ENCODE measurements at regions not wholly inside any gene's neighbourhood (a gene's known extent, or its start where the extent isn't known, plus 50 kb on each side); places are given as distances from the start of the nearest gene placed in this dataset.

DNA sequence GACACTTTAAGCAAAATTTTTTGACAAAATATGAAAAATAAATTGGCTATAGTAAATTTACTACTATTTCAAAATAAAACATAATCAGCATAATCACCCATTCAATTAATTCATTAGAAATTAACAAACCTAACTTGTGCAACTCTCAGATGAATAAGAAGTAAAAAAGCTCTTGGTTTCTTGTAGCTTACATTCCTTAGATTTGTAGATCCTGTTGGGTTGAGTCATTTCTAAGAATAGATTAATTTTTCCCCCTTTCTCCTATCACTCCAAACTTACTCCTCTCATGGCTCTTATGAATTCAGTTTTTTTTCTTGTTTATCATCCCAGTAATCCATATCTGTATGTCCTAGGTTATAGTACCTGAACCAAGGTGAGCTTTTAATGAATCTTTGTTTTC lies 230.9 kb upstream of the LRIG3 start:
- Histone ChIP-seq H3K36me3 (ENCODE audit: control insufficient read depth in 2 of 2, insufficient read depth in 1 of 2, low read length in 2 of 2) (no peaks in the 10 kb centered on the region), H3K4me3 (ENCODE audit: low read depth, low read length) (no peak overlapping the region), H3K4me1 (ENCODE audit: control insufficient read depth, insufficient read depth, low read length) (no peaks in the 10 kb centered on the region), H3K9me3 (ENCODE audit: control insufficient read depth, insufficient read depth, low read depth, low read length) (no peaks in the 10 kb centered on the region), H3K27ac (ENCODE audit: extremely low read depth, low read depth, low read length) (no peak overlapping the region)
- CTCF ChIA-PET: interaction anchor here (0.6 to 5.2 kb wide), 15 partner anchors 9 to 1325 kb away, joined by 3 to 68 read pairs (median 4); no protein-coding TSS in a partner anchor
- POLR2A ChIA-PET: no interaction called here
- no peak for TF ChIP-seq ZSCAN4 (tag by site-specific recombination; IDR thresholded peaks at IDR 0.05)
- no peak for TF ChIP-seq ZIC2 (tag by site-specific recombination; IDR thresholded peaks at IDR 0.05)
- no peak for TF ChIP-seq ZNF174 (tag by site-specific recombination; IDR thresholded peaks at IDR 0.05)
- no peak for TF ChIP-seq ZNF324 (tag by site-specific recombination; IDR thresholded peaks at IDR 0.05)
- no peak for TF ChIP-seq BCL11B (tag by site-specific recombination; IDR thresholded peaks at IDR 0.05; ENCODE audit: low read depth)
- TF ChIP-seq FEZF1 (tag by site-specific recombination; IDR thresholded peaks at IDR 0.05): no peak
- no peak for TF ChIP-seq ZNF501 (tag by site-specific recombination; IDR thresholded peaks at IDR 0.05)
- TF ChIP-seq ZNF785 (tag by site-specific recombination; IDR thresholded peaks at IDR 0.05): no peak

DNA sequence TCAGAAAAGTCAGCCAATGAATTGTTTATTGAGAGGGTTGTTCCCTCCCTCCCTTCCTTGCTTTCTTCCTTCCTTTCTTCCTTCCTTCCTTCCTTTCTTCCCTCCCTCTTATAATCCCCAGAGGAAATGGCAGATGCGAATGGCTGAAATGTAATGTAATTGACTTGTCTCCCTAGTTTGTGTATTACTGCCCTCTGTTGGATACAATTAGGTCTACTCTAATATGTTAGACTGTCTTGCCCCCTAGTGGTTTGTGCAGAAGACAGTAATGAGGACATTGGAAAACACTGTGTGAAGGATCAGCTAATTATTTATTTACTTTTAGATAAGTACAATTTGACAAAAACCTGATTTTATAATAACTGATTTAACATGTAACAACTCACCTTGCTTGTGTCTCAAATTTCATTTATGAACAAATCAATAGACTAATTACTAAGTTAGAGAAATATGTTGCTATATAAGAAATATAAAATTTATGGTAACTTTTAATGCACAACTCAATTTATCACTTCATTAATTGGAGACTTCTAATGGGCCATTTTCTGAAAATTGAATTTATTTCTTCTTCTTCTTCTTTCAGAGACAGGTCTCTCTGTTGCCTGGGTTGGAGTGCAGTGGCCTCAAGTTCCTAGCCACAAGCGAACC lies 229.8 kb upstream of the LRIG3 start:
- no peak overlapping the region for H3K4me3 ChIP-seq (ENCODE audit: low read depth, low read length)
- no peaks in the 10 kb centered on the region for H3K4me1 ChIP-seq (ENCODE audit: control insufficient read depth, insufficient read depth, low read length)
- ChIA-PET POLR2A (no interaction called here), CTCF (interaction anchor here (0.5 to 5.2 kb wide), 48 partner anchors 8 to 1255 kb away, joined by 3 to 68 read pairs (median 4); no protein-coding TSS in a partner anchor)
- H3K36me3 ChIP-seq (ENCODE audit: control insufficient read depth in 2 of 2, insufficient read depth in 1 of 2, low read length in 2 of 2): no peaks in the 10 kb centered on the region
- no peaks in the 10 kb centered on the region for H3K9me3 ChIP-seq (ENCODE audit: control insufficient read depth, insufficient read depth, low read depth, low read length)
- no peak overlapping the region for H3K27ac ChIP-seq (ENCODE audit: extremely low read depth, low read depth, low read length)
- no peak for TF ChIP-seq ZBTB8A (tag by site-specific recombination; IDR thresholded peaks at IDR 0.05)
- TF ChIP-seq ZNF558 (tag by site-specific recombination; IDR thresholded peaks at IDR 0.05): 0 out of 2 replicates have a peak, but pooled peaks have one; percentile 57
- peak; percentile 92 for TF ChIP-seq ZNF660 (tag by site-specific recombination; IDR thresholded peaks at IDR 0.05)
- no peak for TF ChIP-seq ZNF266 (tag by site-specific recombination; IDR thresholded peaks at IDR 0.05; ENCODE audit: low read depth)
- no peak for TF ChIP-seq ZNF133 (tag by site-specific recombination; IDR thresholded peaks at IDR 0.05)
- no peak for TF ChIP-seq ZNF292 (tag by site-specific recombination; IDR thresholded peaks at IDR 0.05; ENCODE audit: borderline replicate concordance, low read depth)
- peak; percentile 46; the same call in 1 of the 2 replicates for TF ChIP-seq ZSCAN30 (tag by site-specific recombination; IDR thresholded peaks at IDR 0.05)
- TF ChIP-seq ZFP37 (tag by site-specific recombination; IDR thresholded peaks at IDR 0.05): 0 out of 2 replicates have a peak, but pooled peaks have one; percentile 34
- no peak for TF ChIP-seq ZNF23 (tag by site-specific recombination; IDR thresholded peaks at IDR 0.05; ENCODE audit: borderline replicate concordance)
- TF ChIP-seq FEZF1 (tag by site-specific recombination; IDR thresholded peaks at IDR 0.05): no peak
- no peak for TF ChIP-seq ZNF132 (tag by site-specific recombination; IDR thresholded peaks at IDR 0.05; ENCODE audit: borderline replicate concordance)
- TF ChIP-seq ZNF366 (tag by site-specific recombination; conservative IDR thresholded peaks at IDR 0.05): peak; percentile 75
- peak; percentile 37; the same call in 1 of the 2 replicates for TF ChIP-seq SP7 (tag by site-specific recombination; IDR thresholded peaks at IDR 0.05)
- peak; percentile 59; the same call in 1 of the 2 replicates for TF ChIP-seq YY1 (tag by site-specific recombination; IDR thresholded peaks at IDR 0.05)
- TF ChIP-seq, protein P1, sequence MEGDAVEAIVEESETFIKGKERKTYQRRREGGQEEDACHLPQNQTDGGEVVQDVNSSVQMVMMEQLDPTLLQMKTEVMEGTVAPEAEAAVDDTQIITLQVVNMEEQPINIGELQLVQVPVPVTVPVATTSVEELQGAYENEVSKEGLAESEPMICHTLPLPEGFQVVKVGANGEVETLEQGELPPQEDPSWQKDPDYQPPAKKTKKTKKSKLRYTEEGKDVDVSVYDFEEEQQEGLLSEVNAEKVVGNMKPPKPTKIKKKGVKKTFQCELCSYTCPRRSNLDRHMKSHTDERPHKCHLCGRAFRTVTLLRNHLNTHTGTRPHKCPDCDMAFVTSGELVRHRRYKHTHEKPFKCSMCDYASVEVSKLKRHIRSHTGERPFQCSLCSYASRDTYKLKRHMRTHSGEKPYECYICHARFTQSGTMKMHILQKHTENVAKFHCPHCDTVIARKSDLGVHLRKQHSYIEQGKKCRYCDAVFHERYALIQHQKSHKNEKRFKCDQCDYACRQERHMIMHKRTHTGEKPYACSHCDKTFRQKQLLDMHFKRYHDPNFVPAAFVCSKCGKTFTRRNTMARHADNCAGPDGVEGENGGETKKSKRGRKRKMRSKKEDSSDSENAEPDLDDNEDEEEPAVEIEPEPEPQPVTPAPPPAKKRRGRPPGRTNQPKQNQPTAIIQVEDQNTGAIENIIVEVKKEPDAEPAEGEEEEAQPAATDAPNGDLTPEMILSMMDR (tag by site-specific recombination; IDR thresholded peaks at IDR 0.05): peak; percentile 90
- TF ChIP-seq ZNF184 (tag by site-specific recombination; IDR thresholded peaks at IDR 0.05): no peak
- peak; percentile 78; the same call in 1 of the 2 replicates for TF ChIP-seq ZNF2 (tag by site-specific recombination; IDR thresholded peaks at IDR 0.05)
- no peak for TF ChIP-seq ZNF623 (tag by site-specific recombination; IDR thresholded peaks at IDR 0.05)
- TF ChIP-seq ZNF155 (tag by site-specific recombination; IDR thresholded peaks at IDR 0.05): no peak
- no peak for TF ChIP-seq HOXD13 (CRISPR knock-in tag; IDR thresholded peaks at IDR 0.05; ENCODE audit: borderline replicate concordance)
- TF ChIP-seq ZNF544 (tag by site-specific recombination; IDR thresholded peaks at IDR 0.05): no peak
- TF ChIP-seq ZNF654 (tag by site-specific recombination; IDR thresholded peaks at IDR 0.05; ENCODE audit: low read depth): peak; percentile 95
- no peak for TF ChIP-seq ZNF214 (tag by site-specific recombination; IDR thresholded peaks at IDR 0.05; ENCODE audit: borderline replicate concordance)
- no peak for TF ChIP-seq ZNF521 (tag by site-specific recombination; IDR thresholded peaks at IDR 0.05)
- TF ChIP-seq YY2 (tag by site-specific recombination; IDR thresholded peaks at IDR 0.05): peak; percentile 42; the same call in 1 of the 2 replicates
- no peak for TF ChIP-seq WT1 (tag by site-specific recombination; IDR thresholded peaks at IDR 0.05)
- TF ChIP-seq SALL2 (tag by site-specific recombination; IDR thresholded peaks at IDR 0.05; ENCODE audit: borderline replicate concordance): no peak
- TF ChIP-seq ZBTB48 (tag by site-specific recombination; IDR thresholded peaks at IDR 0.05): no peak
- TF ChIP-seq MEIS1 (CRISPR knock-in tag; IDR thresholded peaks at IDR 0.05; ENCODE audit: borderline replicate concordance): no peak
